ENCODE measurements at regions not wholly inside any gene's neighbourhood (a gene's known extent, or its start where the extent isn't known, plus 50 kb on each side); places are given as distances from the start of the nearest gene placed in this dataset.

- TF ChIP-seq CTCF (IDR thresholded peaks at IDR 0.05) = no peak
- no peaks in the 10 kb centered on the region for H3K9me3 ChIP-seq (replicated peaks in 1 of 2; ENCODE audit: control insufficient read depth in 1 of 2, insufficient read depth in 1 of 2, low read length in 2 of 2)
- Mint-ChIP-seq H3K9me3 (peaks cover 0 to 6% (median 2%) of the 10 kb centered on the region in 7 donors), H3K27me3 (ENCODE audit: low read depth in 3 of 3) (peaks cover 6 to 12% (median 7%) of the 10 kb centered on the region in 3 donors), H3K4me1 (no peaks in the 10 kb centered on the region), H3K27ac (no peak overlapping the region), H3K36me3 (no peaks in the 10 kb centered on the region), H3K4me3 (no peak overlapping the region)
- intact Hi-C loops (cut with micrococcal nuclease) = no loop called here
- H4K20me1 ChIP-seq (ENCODE audit: insufficient read depth, low read length) = no peaks in the 10 kb centered on the region
- H3K9ac ChIP-seq (ENCODE audit: insufficient read depth, low read length, poor library complexity, severe bottlenecking) = no peak overlapping the region
- H2AFZ ChIP-seq (ENCODE audit: insufficient read depth, low read depth, low read length, poor library complexity, severe bottlenecking) = no peak overlapping the region
- H3K27me3 ChIP-seq (ENCODE audit: control insufficient read depth in 2 of 2, insufficient read depth in 2 of 2, low read length in 2 of 2) = no peaks in the 10 kb centered on the region
- H3K27ac ChIP-seq (ENCODE audit: low read depth in 1 of 2, low read length in 2 of 2) = no peak overlapping the region
- no peak overlapping the region for H3K4me2 ChIP-seq (replicated peaks; ENCODE audit: extremely low read depth, low read length, poor library complexity, severe bottlenecking)
- WGBS (ENCODE audit: insufficient coverage) = 83% methylated on average over 10 of the region's 16 CpGs
- no peaks in the 10 kb centered on the region for H3K36me3 ChIP-seq (replicated peaks in 1 of 2; ENCODE audit: control insufficient read depth in 1 of 2, insufficient read depth in 2 of 2, low read length in 2 of 2)
- no peak overlapping the region for H3K4me3 ChIP-seq (replicated peaks in 1 of 3; ENCODE audit: low read depth in 2 of 3, low read length in 3 of 3)
- no peaks in the 10 kb centered on the region for H3K79me2 ChIP-seq (ENCODE audit: insufficient read depth, low read length)
- DNase-seq = no peak
- no peaks in the 10 kb centered on the region for H3K4me1 ChIP-seq (ENCODE audit: control insufficient read depth in 1 of 2, insufficient read depth in 2 of 2, low read length in 2 of 2)
These were observed 78.9 kb upstream of the OTOS start for GRCh38 chr2:240219208-240219890.

- H3K4me3 Mint-ChIP-seq = no peak overlapping the region
- Histone ChIP-seq H3K4me3 (replicated peaks in 1 of 3; ENCODE audit: low read depth in 2 of 3, low read length in 3 of 3) (no peak overlapping the region), H3K36me3 (replicated peaks in 1 of 2; ENCODE audit: control insufficient read depth in 1 of 2, insufficient read depth in 2 of 2, low read length in 2 of 2) (no peaks in the 10 kb centered on the region), H2AFZ (ENCODE audit: insufficient read depth, low read depth, low read length, poor library complexity, severe bottlenecking) (no peak overlapping the region), H3K27ac (ENCODE audit: low read depth in 1 of 2, low read length in 2 of 2) (no peak overlapping the region), H3K4me1 (ENCODE audit: control insufficient read depth in 1 of 2, insufficient read depth in 2 of 2, low read length in 2 of 2) (no peaks in the 10 kb centered on the region), H3K27me3 (ENCODE audit: control insufficient read depth in 2 of 2, insufficient read depth in 2 of 2, low read length in 2 of 2) (no peaks in the 10 kb centered on the region), H3K9ac (ENCODE audit: insufficient read depth, low read length, poor library complexity, severe bottlenecking) (no peak overlapping the region), H3K79me2 (ENCODE audit: insufficient read depth, low read length) (no peaks in the 10 kb centered on the region), H4K20me1 (ENCODE audit: insufficient read depth, low read length) (no peaks in the 10 kb centered on the region), H3K9me3 (replicated peaks in 1 of 2; ENCODE audit: control insufficient read depth in 1 of 2, insufficient read depth in 1 of 2, low read length in 2 of 2) (no peaks in the 10 kb centered on the region), H3K4me2 (replicated peaks; ENCODE audit: extremely low read depth, low read length, poor library complexity, severe bottlenecking) (no peak overlapping the region)
- no peaks in the 10 kb centered on the region for H3K36me3 Mint-ChIP-seq
- intact Hi-C loops (cut with micrococcal nuclease) = no loop called here
- peaks cover 4 to 12% (median 7%) of the 10 kb centered on the region in 3 donors for H3K27me3 Mint-ChIP-seq (ENCODE audit: low read depth in 3 of 3)
- peaks cover 0 to 6% (median 2%) of the 10 kb centered on the region in 7 donors for H3K9me3 Mint-ChIP-seq
- no peak overlapping the region for H3K27ac Mint-ChIP-seq
- WGBS (ENCODE audit: insufficient coverage) = 86% methylated on average over 1 of the region's 3 CpGs
- no peak for DNase-seq
- H3K4me1 Mint-ChIP-seq = no peaks in the 10 kb centered on the region
- no peak for TF ChIP-seq CTCF (IDR thresholded peaks at IDR 0.05)
These were observed 79.9 kb upstream of the OTOS start for GRCh38 chr2:240220371-240220770.

Measured in CD14-positive monocyte (primary cell).